ENCODE measurements at regions not wholly inside any gene's neighbourhood (a gene's known extent, or its start where the extent isn't known, plus 50 kb on each side); places are given as distances from the start of the nearest gene placed in this dataset.

DNA sequence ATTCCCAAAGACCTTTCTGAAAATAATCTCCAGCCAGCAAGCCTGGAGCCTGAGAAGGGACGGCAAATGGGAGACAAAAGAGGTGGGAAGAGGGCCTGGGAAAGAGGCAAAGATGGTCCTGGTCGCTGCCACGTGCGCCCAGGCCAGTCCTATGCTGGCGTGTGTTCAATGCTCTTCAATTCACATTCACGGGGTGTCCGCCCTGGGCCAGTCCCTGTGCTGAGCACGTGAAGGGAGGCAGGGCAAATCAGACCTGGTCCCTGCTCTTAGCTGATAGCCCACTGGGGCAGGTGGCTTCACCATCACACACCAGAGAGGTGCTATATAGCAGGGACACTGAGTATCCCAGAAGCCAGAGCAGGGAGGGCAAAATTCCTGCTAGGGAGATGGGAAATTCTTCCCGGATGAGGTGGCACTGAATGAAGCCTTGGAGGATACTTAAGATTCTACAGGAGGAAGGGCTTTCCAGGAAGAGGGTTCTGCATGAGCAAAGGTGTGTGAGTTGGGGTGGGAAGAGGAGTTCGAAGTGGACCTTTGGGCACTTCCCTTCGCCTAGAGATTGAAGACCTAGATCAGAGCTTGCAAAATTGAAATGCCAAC is 148.2 kb downstream of the CHST1 start:
- Histone ChIP-seq H3K36me3 (no peaks in the 10 kb centered on the region), H3K27me3 (peaks cover 0 to 5% (median 0%) of the 10 kb centered on the region in 7 donors), H3K9me3 (peaks cover 0 to under 1% (median 0%) of the 10 kb centered on the region in 11 donors), H3K27ac (no peak overlapping the region), H3K4me3 (no peak overlapping the region), H3K4me1 (no peaks in the 10 kb centered on the region)
- intact Hi-C loops (cut with DNase I), result no loop called here
- ATAC-seq (no peak), DNase-seq (no peak)
- WGBS, 2 donors, result 92% methylated on average over 11 of the region's 11 CpGs
- TF ChIP-seq, protein P1, sequence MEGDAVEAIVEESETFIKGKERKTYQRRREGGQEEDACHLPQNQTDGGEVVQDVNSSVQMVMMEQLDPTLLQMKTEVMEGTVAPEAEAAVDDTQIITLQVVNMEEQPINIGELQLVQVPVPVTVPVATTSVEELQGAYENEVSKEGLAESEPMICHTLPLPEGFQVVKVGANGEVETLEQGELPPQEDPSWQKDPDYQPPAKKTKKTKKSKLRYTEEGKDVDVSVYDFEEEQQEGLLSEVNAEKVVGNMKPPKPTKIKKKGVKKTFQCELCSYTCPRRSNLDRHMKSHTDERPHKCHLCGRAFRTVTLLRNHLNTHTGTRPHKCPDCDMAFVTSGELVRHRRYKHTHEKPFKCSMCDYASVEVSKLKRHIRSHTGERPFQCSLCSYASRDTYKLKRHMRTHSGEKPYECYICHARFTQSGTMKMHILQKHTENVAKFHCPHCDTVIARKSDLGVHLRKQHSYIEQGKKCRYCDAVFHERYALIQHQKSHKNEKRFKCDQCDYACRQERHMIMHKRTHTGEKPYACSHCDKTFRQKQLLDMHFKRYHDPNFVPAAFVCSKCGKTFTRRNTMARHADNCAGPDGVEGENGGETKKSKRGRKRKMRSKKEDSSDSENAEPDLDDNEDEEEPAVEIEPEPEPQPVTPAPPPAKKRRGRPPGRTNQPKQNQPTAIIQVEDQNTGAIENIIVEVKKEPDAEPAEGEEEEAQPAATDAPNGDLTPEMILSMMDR (IDR thresholded peaks at IDR 0.05), result no peak

- H3K4me3 ChIP-seq, result no peak overlapping the region
- no peaks in the 10 kb centered on the region for H3K4me1 ChIP-seq
- no peak for ATAC-seq
- H3K9me3 ChIP-seq, result no peaks in the 10 kb centered on the region
- intact Hi-C loops (cut with DNase I), result no loop called here
- 86 to 88% methylated on average over 8 of the region's 8 CpGs for WGBS, 2 donors
- no peak overlapping the region for H3K27ac ChIP-seq
- H3K36me3 ChIP-seq, result no peaks in the 10 kb centered on the region
- no peaks in the 10 kb centered on the region for H3K27me3 ChIP-seq
- TF ChIP-seq, protein P1 (IDR thresholded peaks at IDR 0.05), result no peak
- DNase-seq, result no peak
Measured at GRCh38 chr11:45513821-45514340, 151.5 kb downstream of the CHST1 start.

- DNase-seq, result no peak
- 54 to 71% methylated on average over 3 of the region's 3 CpGs for WGBS, 2 donors
- Histone ChIP-seq H3K27me3 (peaks cover 0 to 4% (median 0%) of the 10 kb centered on the region in 7 donors), H3K4me3 (no peak overlapping the region), H3K9me3 (no peaks in the 10 kb centered on the region), H3K4me1 (no peaks in the 10 kb centered on the region), H3K36me3 (no peaks in the 10 kb centered on the region), H3K27ac (no peak overlapping the region)
- intact Hi-C loops (cut with DNase I), result no loop called here
- no peak for ATAC-seq
- TF ChIP-seq, protein P1 (IDR thresholded peaks at IDR 0.05), result no peak
Measured at GRCh38 chr11:45512471-45513148, 152.8 kb downstream of the CHST1 start.

- Histone ChIP-seq H3K27ac (no peak overlapping the region), H3K4me3 (no peak overlapping the region), H3K36me3 (no peaks in the 10 kb centered on the region), H3K9me3 (no peaks in the 10 kb centered on the region), H3K27me3 (peaks cover 0 to 4% (median 0%) of the 10 kb centered on the region in 7 donors), H3K4me1 (no peaks in the 10 kb centered on the region)
- intact Hi-C loops (cut with DNase I), result no loop called here
- WGBS, 2 donors, result 76 to 87% methylated on average over 9 of the region's 9 CpGs
- ATAC-seq (no peak), DNase-seq (no peak)
- TF ChIP-seq, protein P1 (IDR thresholded peaks at IDR 0.05), result no peak
Measured at GRCh38 chr11:45511566-45511965, 153.9 kb downstream of the CHST1 start.
